ENCODE measurements at regions not wholly inside any gene's neighbourhood (a gene's known extent, or its start where the extent isn't known, plus 50 kb on each side); places are given as distances from the start of the nearest gene placed in this dataset.
A peak's percentile ranks its signal among the peaks of the same experiment; 100 is the strongest.

GRCh38 chr7:47196106-47196645, 385.7 kb downstream of the TNS3 start:
- no peaks in the 10 kb centered on the region for H3K4me1 ChIP-seq
- no peaks in the 10 kb centered on the region for H3K36me3 ChIP-seq
- no peak for DNase-seq (ENCODE audit: low spot score in 2 of 2)
- WGBS, 2 donors: 93 to 95% methylated on average over 3 of the region's 3 CpGs
- H3K27ac ChIP-seq: no peak overlapping the region
- TF ChIP-seq POLR2A (IDR thresholded peaks at IDR 0.05): no peak
- TF ChIP-seq, protein P1, sequence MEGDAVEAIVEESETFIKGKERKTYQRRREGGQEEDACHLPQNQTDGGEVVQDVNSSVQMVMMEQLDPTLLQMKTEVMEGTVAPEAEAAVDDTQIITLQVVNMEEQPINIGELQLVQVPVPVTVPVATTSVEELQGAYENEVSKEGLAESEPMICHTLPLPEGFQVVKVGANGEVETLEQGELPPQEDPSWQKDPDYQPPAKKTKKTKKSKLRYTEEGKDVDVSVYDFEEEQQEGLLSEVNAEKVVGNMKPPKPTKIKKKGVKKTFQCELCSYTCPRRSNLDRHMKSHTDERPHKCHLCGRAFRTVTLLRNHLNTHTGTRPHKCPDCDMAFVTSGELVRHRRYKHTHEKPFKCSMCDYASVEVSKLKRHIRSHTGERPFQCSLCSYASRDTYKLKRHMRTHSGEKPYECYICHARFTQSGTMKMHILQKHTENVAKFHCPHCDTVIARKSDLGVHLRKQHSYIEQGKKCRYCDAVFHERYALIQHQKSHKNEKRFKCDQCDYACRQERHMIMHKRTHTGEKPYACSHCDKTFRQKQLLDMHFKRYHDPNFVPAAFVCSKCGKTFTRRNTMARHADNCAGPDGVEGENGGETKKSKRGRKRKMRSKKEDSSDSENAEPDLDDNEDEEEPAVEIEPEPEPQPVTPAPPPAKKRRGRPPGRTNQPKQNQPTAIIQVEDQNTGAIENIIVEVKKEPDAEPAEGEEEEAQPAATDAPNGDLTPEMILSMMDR (IDR thresholded peaks at IDR 0.05): no peak
- no peak for TF ChIP-seq EP300 (IDR thresholded peaks at IDR 0.05)
- no peaks in the 10 kb centered on the region for H3K9me3 ChIP-seq
- H3K27me3 ChIP-seq: no peaks in the 10 kb centered on the region
- H3K4me3 ChIP-seq: no peak overlapping the region

DNA sequence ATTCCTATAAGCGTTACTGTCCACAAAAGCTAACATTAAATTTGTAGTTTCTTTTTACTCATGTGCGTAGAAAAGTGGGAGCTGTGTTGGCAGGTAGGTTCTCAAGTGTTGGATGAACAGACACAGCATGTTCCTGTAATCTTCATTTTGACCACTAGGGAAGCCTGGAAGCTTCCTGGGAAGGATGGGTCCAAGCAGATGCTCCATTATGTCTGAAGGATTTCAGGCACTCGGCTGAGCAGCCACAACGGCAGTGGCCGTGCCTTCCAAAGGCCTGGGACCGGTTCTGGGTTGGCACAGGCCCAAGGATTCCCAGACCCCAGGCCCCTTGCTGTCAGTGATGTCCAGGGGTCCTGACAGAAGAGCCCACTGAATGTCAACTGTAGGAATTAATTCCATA, 386.3 kb downstream of the TNS3 start:
- Histone ChIP-seq H3K4me3 (no peak overlapping the region), H3K36me3 (no peaks in the 10 kb centered on the region), H3K27ac (no peak overlapping the region), H3K9me3 (no peaks in the 10 kb centered on the region), H3K27me3 (no peaks in the 10 kb centered on the region), H3K4me1 (no peaks in the 10 kb centered on the region)
- no peak for TF ChIP-seq POLR2A (IDR thresholded peaks at IDR 0.05)
- no peak for TF ChIP-seq EP300 (IDR thresholded peaks at IDR 0.05)
- TF ChIP-seq, protein P1 (IDR thresholded peaks at IDR 0.05): peak in 1 of 5 experiments; percentile 10
- 87% methylated on average over 6 of the region's 6 CpGs for WGBS, 2 donors
- no peak for DNase-seq (ENCODE audit: low spot score in 2 of 2)

GRCh38 chr7:47194516-47195057, 387.3 kb downstream of the TNS3 start:
- no peak for DNase-seq (ENCODE audit: low spot score in 2 of 2)
- no peaks in the 10 kb centered on the region for H3K36me3 ChIP-seq
- H3K4me3 ChIP-seq: no peak overlapping the region
- no peaks in the 10 kb centered on the region for H3K9me3 ChIP-seq
- H3K27me3 ChIP-seq: no peaks in the 10 kb centered on the region
- no peak overlapping the region for H3K27ac ChIP-seq
- H3K4me1 ChIP-seq: no peaks in the 10 kb centered on the region
- TF ChIP-seq POLR2A (IDR thresholded peaks at IDR 0.05) (no peak), EP300 (IDR thresholded peaks at IDR 0.05) (no peak)
- TF ChIP-seq, protein P1 (IDR thresholded peaks at IDR 0.05): no peak
- 88% methylated on average over 7 of the region's 7 CpGs for WGBS, 2 donors

- DNase-seq (ENCODE audit: low spot score in 2 of 2): no peak
- TF ChIP-seq POLR2A (IDR thresholded peaks at IDR 0.05): no peak
- TF ChIP-seq EP300 (IDR thresholded peaks at IDR 0.05): no peak
- TF ChIP-seq, protein P1 (IDR thresholded peaks at IDR 0.05): no peak
- no peaks in the 10 kb centered on the region for H3K4me1 ChIP-seq
- WGBS, 2 donors: 86 to 93% methylated on average over 4 of the region's 4 CpGs
- H3K4me3 ChIP-seq: no peak overlapping the region
- no peaks in the 10 kb centered on the region for H3K27me3 ChIP-seq
- no peaks in the 10 kb centered on the region for H3K9me3 ChIP-seq
- no peak overlapping the region for H3K27ac ChIP-seq
- H3K36me3 ChIP-seq: no peaks in the 10 kb centered on the region
Measured at GRCh38 chr7:47192978-47193377, 388.9 kb downstream of the TNS3 start.

- no peak overlapping the region for H3K4me3 ChIP-seq
- no peaks in the 10 kb centered on the region for H3K27me3 ChIP-seq
- H3K4me1 ChIP-seq: no peaks in the 10 kb centered on the region
- no peak for TF ChIP-seq POLR2A (IDR thresholded peaks at IDR 0.05)
- no peak for TF ChIP-seq EP300 (IDR thresholded peaks at IDR 0.05)
- TF ChIP-seq, protein P1 (IDR thresholded peaks at IDR 0.05): no peak
- no peak for DNase-seq (ENCODE audit: low spot score in 2 of 2)
- no peaks in the 10 kb centered on the region for H3K36me3 ChIP-seq
- H3K9me3 ChIP-seq: no peaks in the 10 kb centered on the region
- 65 to 90% methylated on average over 5 to 9 of the region's 9 CpGs for WGBS, 2 donors
- H3K27ac ChIP-seq: peak overlapping the region in 1 of 4 donors; percentile 40
Measured at GRCh38 chr7:47191876-47192291, 390.0 kb downstream of the TNS3 start.
